Fibroblast of lung (primary cell): ENCODE measurements at regions not wholly inside any gene's neighbourhood (a gene's known extent, or its start where the extent isn't known, plus 50 kb on each side); places are given as distances from the start of the nearest gene placed in this dataset.

Source experiments
- DNase-seq, 2 donors: peaks; one replicate each; pipeline versions ENCODE4 v3.0.0 to v3.0.0-alpha.2; 2010; ENCODE audit warnings: low read depth in 2 of 2
- H2AFZ ChIP-seq: 2 replicates; pipeline ENCODE4 v1.5.1; 2012; ENCODE audit warnings: low read length, control low read depth, inconsistent platforms
- H3K27ac ChIP-seq: 2 replicates; pipeline ENCODE4 v1.5.1; 2011; ENCODE audit warnings: low read length, control low read depth; ENCODE audit not compliant: insufficient read depth
- H3K27me3 ChIP-seq: 2 replicates; pipeline ENCODE4 v1.5.1; 2011; ENCODE audit warnings: mild to moderate bottlenecking, low read length; ENCODE audit not compliant: control insufficient read depth, insufficient read depth
- H3K36me3 ChIP-seq: 2 replicates; pipeline ENCODE4 v1.5.1; 2011; ENCODE audit warnings: low read length; ENCODE audit not compliant: control insufficient read depth, insufficient read depth
- H3K4me1 ChIP-seq: 2 replicates; pipeline ENCODE4 v1.5.1; 2011; ENCODE audit warnings: low read length; ENCODE audit not compliant: control insufficient read depth, insufficient read depth; ENCODE audit errors: extremely low read depth
- H3K4me2 ChIP-seq: 2 replicates; pipeline ENCODE4 v1.5.1; 2011; ENCODE audit warnings: low read length, control low read depth; ENCODE audit not compliant: insufficient read depth; ENCODE audit errors: extremely low read depth
- H3K4me3 ChIP-seq, 4 experiments: fragments of 200-600 bp in 1 of 4; sonication (generic) in 1 of 4; replicated peaks in 1 of 4; 2 replicates each; pipeline ENCODE4 v1.5.1; 2011 to 2016; ENCODE audit warnings: low read length in 4 of 4, low read depth in 3 of 4, mild to moderate bottlenecking in 3 of 4, control low read depth in 2 of 4, inconsistent platforms in 1 of 4, mixed read lengths in 1 of 4; ENCODE audit not compliant: insufficient read depth in 1 of 4; ENCODE audit errors: control extremely low read depth in 1 of 4
- H3K79me2 ChIP-seq: 2 replicates; pipeline ENCODE4 v1.5.1; 2012; ENCODE audit warnings: mild to moderate bottlenecking, low read length, inconsistent platforms; ENCODE audit not compliant: control insufficient read depth, insufficient read depth
- H3K9ac ChIP-seq: 2 replicates; pipeline ENCODE4 v1.5.1; 2011; ENCODE audit warnings: mild to moderate bottlenecking, low read length, control low read depth; ENCODE audit not compliant: insufficient read depth
- H3K9me3 ChIP-seq: 2 replicates; pipeline ENCODE4 v1.5.1; 2012; ENCODE audit warnings: low read depth, low read length; ENCODE audit not compliant: control insufficient read depth, insufficient read depth
- H4K20me1 ChIP-seq: 2 replicates; pipeline ENCODE4 v1.5.1; 2011; ENCODE audit warnings: low read length; ENCODE audit not compliant: control insufficient read depth, insufficient read depth; ENCODE audit errors: extremely low read depth
- CTCF ChIP-seq, 2 donors: IDR thresholded peaks in 1 of 2; conservative IDR thresholded peaks in 1 of 2; 1 replicate in 1 of 2; 2 replicates in 1 of 2; pipeline ENCODE4 v1.5.1; 2011 to 2012; ENCODE audit warnings: low read length in 2 of 2, control low read depth in 1 of 2, inconsistent platforms in 1 of 2, low read depth in 1 of 2, mild to moderate bottlenecking in 1 of 2
- EZH2 ChIP-seq: IDR thresholded peaks from 2 replicates; pipeline ENCODE4 v1.5.1; 2012; ENCODE audit warnings: low read length, control low read depth, mild to moderate bottlenecking; ENCODE audit errors: missing control alignments

GRCh38 chr3:69536306-69537020 lies 150.6 kb upstream of the FRMD4B start:
- Histone ChIP-seq H3K4me1 (no peaks in the 10 kb centered on the region), H3K27me3 (peaks cover 10% of the 10 kb centered on the region), H4K20me1 (no peaks in the 10 kb centered on the region), H3K27ac (no peak overlapping the region), H3K9me3 (no peaks in the 10 kb centered on the region), H2AFZ (no peak overlapping the region), H3K4me3 (no peak overlapping the region), H3K36me3 (no peaks in the 10 kb centered on the region), H3K4me2 (no peak overlapping the region), H3K9ac (no peak overlapping the region), H3K79me2 (no peaks in the 10 kb centered on the region)
- no peak for TF ChIP-seq CTCF (conservative IDR thresholded peaks at IDR 0.05 in 1 of 2, IDR thresholded peaks at IDR 0.05 in 1 of 2; ENCODE audit: low read depth in 1 of 2, low read length in 2 of 2)
- TF ChIP-seq EZH2: no peak
- DNase-seq: no peak

GRCh38 chr3:69535613-69536012 lies 149.7 kb upstream of the FRMD4B start:
- Histone ChIP-seq H3K79me2 (no peaks in the 10 kb centered on the region), H3K27me3 (peaks cover 6% of the 10 kb centered on the region), H3K36me3 (no peaks in the 10 kb centered on the region), H3K9me3 (no peaks in the 10 kb centered on the region), H2AFZ (no peak overlapping the region), H3K4me1 (no peaks in the 10 kb centered on the region), H3K4me3 (no peak overlapping the region), H4K20me1 (no peaks in the 10 kb centered on the region), H3K4me2 (no peak overlapping the region), H3K9ac (no peak overlapping the region), H3K27ac (no peak overlapping the region)
- no peak for TF ChIP-seq EZH2
- DNase-seq: no peak

- Histone ChIP-seq H3K27me3 (peaks cover 5% of the 10 kb centered on the region), H3K9ac (no peak overlapping the region), H3K79me2 (no peaks in the 10 kb centered on the region), H3K4me3 (no peak overlapping the region), H3K4me2 (no peak overlapping the region), H3K4me1 (no peaks in the 10 kb centered on the region), H3K36me3 (no peaks in the 10 kb centered on the region), H2AFZ (no peak overlapping the region), H3K27ac (no peak overlapping the region), H4K20me1 (no peaks in the 10 kb centered on the region), H3K9me3 (no peaks in the 10 kb centered on the region)
- DNase-seq: no peak
- TF ChIP-seq EZH2 (no peak), CTCF (conservative IDR thresholded peaks at IDR 0.05 in 1 of 2, IDR thresholded peaks at IDR 0.05 in 1 of 2; ENCODE audit: low read depth in 1 of 2, low read length in 2 of 2) (no peak)
Measured at GRCh38 chr3:69532547-69533224, 146.8 kb upstream of the FRMD4B start.
